ENCODE measurements at regions not wholly inside any gene's neighbourhood (a gene's known extent, or its start where the extent isn't known, plus 50 kb on each side); places are given as distances from the start of the nearest gene placed in this dataset.

DNA sequence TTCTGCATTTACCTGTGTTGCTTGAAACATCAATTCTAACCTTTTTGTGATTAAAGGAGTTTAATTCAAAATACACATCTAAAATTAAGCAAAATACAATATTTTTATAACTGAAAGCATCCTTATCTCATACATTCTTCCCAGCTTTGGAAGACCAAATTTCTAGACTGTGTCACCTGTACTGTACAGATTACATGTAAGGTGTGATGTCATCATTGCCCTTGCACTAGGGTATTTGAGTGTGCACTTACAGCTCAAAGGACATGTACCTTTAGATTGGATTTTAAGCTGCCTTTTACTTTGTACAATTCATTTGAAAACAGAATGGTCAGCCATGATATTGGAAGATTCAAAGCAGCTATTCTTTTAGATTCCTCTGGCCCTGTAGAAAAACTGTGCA, 932.8 kb upstream of the POU3F3 start:
- no peaks in the 10 kb centered on the region for H3K9me3 ChIP-seq (ENCODE audit: control insufficient read depth in 1 of 2, insufficient read depth in 1 of 2, low read length in 2 of 2)
- TF ChIP-seq, protein P1, sequence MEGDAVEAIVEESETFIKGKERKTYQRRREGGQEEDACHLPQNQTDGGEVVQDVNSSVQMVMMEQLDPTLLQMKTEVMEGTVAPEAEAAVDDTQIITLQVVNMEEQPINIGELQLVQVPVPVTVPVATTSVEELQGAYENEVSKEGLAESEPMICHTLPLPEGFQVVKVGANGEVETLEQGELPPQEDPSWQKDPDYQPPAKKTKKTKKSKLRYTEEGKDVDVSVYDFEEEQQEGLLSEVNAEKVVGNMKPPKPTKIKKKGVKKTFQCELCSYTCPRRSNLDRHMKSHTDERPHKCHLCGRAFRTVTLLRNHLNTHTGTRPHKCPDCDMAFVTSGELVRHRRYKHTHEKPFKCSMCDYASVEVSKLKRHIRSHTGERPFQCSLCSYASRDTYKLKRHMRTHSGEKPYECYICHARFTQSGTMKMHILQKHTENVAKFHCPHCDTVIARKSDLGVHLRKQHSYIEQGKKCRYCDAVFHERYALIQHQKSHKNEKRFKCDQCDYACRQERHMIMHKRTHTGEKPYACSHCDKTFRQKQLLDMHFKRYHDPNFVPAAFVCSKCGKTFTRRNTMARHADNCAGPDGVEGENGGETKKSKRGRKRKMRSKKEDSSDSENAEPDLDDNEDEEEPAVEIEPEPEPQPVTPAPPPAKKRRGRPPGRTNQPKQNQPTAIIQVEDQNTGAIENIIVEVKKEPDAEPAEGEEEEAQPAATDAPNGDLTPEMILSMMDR (IDR thresholded peaks at IDR 0.05) = no peak
- H3K4me1 Mint-ChIP-seq (ENCODE audit: low read depth) = no peaks in the 10 kb centered on the region
- no peak for ATAC-seq (ENCODE audit: poor library complexity)
- H3K27ac Mint-ChIP-seq = no peak overlapping the region
- no peaks in the 10 kb centered on the region for H3K27me3 Mint-ChIP-seq
- POLR2A ChIA-PET = no interaction called here
- H3K27ac ChIP-seq (ENCODE audit: low read depth in 1 of 2, low read length in 2 of 2) = no peak overlapping the region
- no peaks in the 10 kb centered on the region for H3K27me3 ChIP-seq (ENCODE audit: control insufficient read depth in 1 of 2, insufficient read depth in 2 of 2, low read length in 2 of 2)
- H3K36me3 Mint-ChIP-seq (ENCODE audit: low read depth) = no peaks in the 10 kb centered on the region
- H3K4me3 Mint-ChIP-seq = no peak overlapping the region
- H3K4me3 ChIP-seq (ENCODE audit: low read length) = no peak overlapping the region
- H3K4me1 ChIP-seq (ENCODE audit: insufficient read depth, low read length) = no peaks in the 10 kb centered on the region
- H3K9me3 Mint-ChIP-seq = peaks cover 6% of the 10 kb centered on the region
- H3K36me3 ChIP-seq (ENCODE audit: insufficient read depth, low read length) = no peaks in the 10 kb centered on the region
- CTCF ChIA-PET = no interaction called here
- no peak for DNase-seq
- intact Hi-C loops (cut with DNase I, micrococcal nuclease) = no loop called here

DNA sequence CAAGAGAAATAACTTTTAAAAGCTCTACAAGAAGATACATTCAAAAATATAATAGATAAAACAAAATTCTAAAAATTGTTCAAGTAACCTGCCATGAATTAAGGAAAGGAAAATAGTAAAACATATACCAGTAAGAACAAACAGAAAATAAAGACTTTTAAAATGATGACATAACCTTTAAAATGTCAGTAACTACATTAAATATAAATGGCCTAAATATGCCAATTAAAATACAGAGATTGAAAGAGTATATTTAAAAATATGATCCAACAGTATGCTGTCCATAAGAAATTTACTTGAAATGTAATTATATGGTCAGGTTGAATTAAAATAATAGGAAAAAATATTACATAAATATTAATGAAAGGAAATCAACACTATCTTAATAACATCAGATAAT, 911.7 kb upstream of the POU3F3 start:
- Mint-ChIP-seq H3K36me3 (ENCODE audit: low read depth) (no peaks in the 10 kb centered on the region), H3K4me1 (ENCODE audit: low read depth) (no peaks in the 10 kb centered on the region), H3K27ac (no peak overlapping the region), H3K27me3 (no peaks in the 10 kb centered on the region), H3K9me3 (peaks cover 4% of the 10 kb centered on the region), H3K4me3 (no peak overlapping the region)
- TF ChIP-seq, protein P1 (IDR thresholded peaks at IDR 0.05) = no peak
- ChIA-PET POLR2A (no interaction called here), CTCF (interaction anchor here (1.1 kb wide), 1 partner anchor 24 kb away, joined by 3 read pairs; no protein-coding TSS in a partner anchor)
- Histone ChIP-seq H3K9me3 (ENCODE audit: control insufficient read depth in 1 of 2, insufficient read depth in 1 of 2, low read length in 2 of 2) (peaks cover 0 to 4% of the 10 kb centered on the region in 2 experiments), H3K4me3 (ENCODE audit: low read length) (no peak overlapping the region), H3K27ac (ENCODE audit: low read depth in 1 of 2, low read length in 2 of 2) (no peak overlapping the region), H3K4me1 (ENCODE audit: insufficient read depth, low read length) (no peaks in the 10 kb centered on the region), H3K36me3 (ENCODE audit: insufficient read depth, low read length) (no peaks in the 10 kb centered on the region), H3K27me3 (ENCODE audit: control insufficient read depth in 1 of 2, insufficient read depth in 2 of 2, low read length in 2 of 2) (no peaks in the 10 kb centered on the region)
- DNase-seq (no peak), ATAC-seq (ENCODE audit: poor library complexity) (no peak)
- intact Hi-C loops (cut with DNase I, micrococcal nuclease) = no loop called here

GRCh38 chr2:103945083-103945482, 908.8 kb upstream of the POU3F3 start:
- no peak overlapping the region for H3K4me3 Mint-ChIP-seq
- H3K9me3 ChIP-seq (ENCODE audit: control insufficient read depth in 1 of 2, insufficient read depth in 1 of 2, low read length in 2 of 2) = no peaks in the 10 kb centered on the region
- ChIA-PET POLR2A (no interaction called here), CTCF (no interaction called here)
- no peak overlapping the region for H3K27ac ChIP-seq (ENCODE audit: low read depth in 1 of 2, low read length in 2 of 2)
- no peaks in the 10 kb centered on the region for H3K27me3 Mint-ChIP-seq
- no peak overlapping the region for H3K4me3 ChIP-seq (ENCODE audit: low read length)
- no peak for ATAC-seq (ENCODE audit: poor library complexity)
- intact Hi-C loops (cut with DNase I, micrococcal nuclease) = no loop called here
- no peaks in the 10 kb centered on the region for H3K27me3 ChIP-seq (ENCODE audit: control insufficient read depth in 1 of 2, insufficient read depth in 2 of 2, low read length in 2 of 2)
- H3K36me3 Mint-ChIP-seq (ENCODE audit: low read depth) = no peaks in the 10 kb centered on the region
- TF ChIP-seq, protein P1 (IDR thresholded peaks at IDR 0.05) = no peak
- no peaks in the 10 kb centered on the region for H3K4me1 Mint-ChIP-seq (ENCODE audit: low read depth)
- DNase-seq = no peak
- no peak overlapping the region for H3K27ac Mint-ChIP-seq
- H3K4me1 ChIP-seq (ENCODE audit: insufficient read depth, low read length) = no peaks in the 10 kb centered on the region
- H3K9me3 Mint-ChIP-seq = peaks cover 2% of the 10 kb centered on the region
- no peaks in the 10 kb centered on the region for H3K36me3 ChIP-seq (ENCODE audit: insufficient read depth, low read length)
